GM19395 (cell line): ENCODE measurements at regions not wholly inside any gene's neighbourhood (a gene's known extent, or its start where the extent isn't known, plus 50 kb on each side); places are given as distances from the start of the nearest gene placed in this dataset.

ENCODE experiments used
- ATAC-seq: cut with Tn5 transposase; IDR thresholded peaks from one replicate; pipeline ENCODE4 v1.9.1; 2021; ENCODE audit warnings: mild to moderate bottlenecking, moderate library complexity; ENCODE audit not compliant: unreplicated experiment

GRCh38 chr4:123308667-123309066, 87.9 kb upstream of the SPRY1 start:
- no peak for ATAC-seq

- ATAC-seq = no peak
Observed at GRCh38 chr4:123312116-123312515, 84.5 kb upstream of the SPRY1 start.

GRCh38 chr4:123312951-123313592, 83.5 kb upstream of the SPRY1 start:
- no peak for ATAC-seq

- no peak for ATAC-seq
Observed at GRCh38 chr4:123315617-123316016, 81.0 kb upstream of the SPRY1 start.

- ATAC-seq = no peak
Observed at GRCh38 chr4:123317211-123317610, 79.4 kb upstream of the SPRY1 start.

- ATAC-seq = no peak
Observed at GRCh38 chr4:123319639-123320038, 77.0 kb upstream of the SPRY1 start.

- ATAC-seq = no peak
Observed at GRCh38 chr4:123323998-123324397, 72.6 kb upstream of the SPRY1 start.

- ATAC-seq = peak; percentile 99
Observed at GRCh38 chr4:123325241-123325681, 71.3 kb upstream of the SPRY1 start.

- no peak for ATAC-seq
Observed at GRCh38 chr4:123327346-123327745, 69.2 kb upstream of the SPRY1 start.

GRCh38 chr4:123327846-123328429, 68.7 kb upstream of the SPRY1 start:
- ATAC-seq = no peak

GRCh38 chr4:123338715-123339114, 57.9 kb upstream of the SPRY1 start:
- ATAC-seq = no peak

- ATAC-seq = no peak
Observed at GRCh38 chr4:123339507-123340380, 56.9 kb upstream of the SPRY1 start.

GRCh38 chr4:123340381-123340701, 56.3 kb upstream of the SPRY1 start:
- ATAC-seq = no peak

- ATAC-seq = no peak
Observed at GRCh38 chr4:123342498-123342897, 54.1 kb upstream of the SPRY1 start.

- no peak for ATAC-seq
Observed at GRCh38 chr4:123343400-123344041, 53.1 kb upstream of the SPRY1 start.

- no peak for ATAC-seq
Observed at GRCh38 chr4:123345137-123345934, 51.3 kb upstream of the SPRY1 start.

- ATAC-seq = no peak
Observed at GRCh38 chr4:123345935-123346300, 50.7 kb upstream of the SPRY1 start.

GRCh38 chr4:123346330-123346940, 50.2 kb upstream of the SPRY1 start:
- no peak for ATAC-seq
